ENCODE measurements at regions not wholly inside any gene's neighbourhood (a gene's known extent, or its start where the extent isn't known, plus 50 kb on each side); places are given as distances from the start of the nearest gene placed in this dataset.
"Not testable (repeated sequence)": the region's sequence is repeated elsewhere in the genome, so short reads cannot be mapped to it uniquely, and the experiment has no call there.

DNA sequence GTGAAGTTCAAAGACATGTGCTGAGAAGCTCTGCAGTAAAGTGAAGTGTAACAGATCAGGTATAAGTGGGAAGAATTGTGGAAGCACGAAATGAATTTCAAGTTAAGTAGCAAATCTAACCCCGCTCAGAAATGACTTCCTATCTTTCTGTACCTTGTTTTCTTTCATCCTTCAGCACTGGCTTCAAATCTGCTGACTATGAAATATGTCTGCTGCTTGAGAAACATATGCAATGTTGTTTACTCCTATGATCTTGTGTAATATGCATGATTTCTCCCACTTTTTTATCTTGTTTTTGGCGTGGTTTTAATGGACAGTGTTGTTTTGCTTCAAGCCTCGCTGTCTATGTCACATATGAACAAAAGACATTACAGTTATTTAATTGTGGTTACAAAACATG is 545.3 kb upstream of the NCAM2 start:
- WGBS, 2 donors, result 84 to 87% methylated on average over 4 of the region's 4 CpGs
- Histone ChIP-seq H3K4me1 (no peaks in the 10 kb centered on the region), H3K27ac (no peak overlapping the region), H3K36me3 (no peaks in the 10 kb centered on the region), H3K4me3 (no peak overlapping the region), H3K27me3 (no peaks in the 10 kb centered on the region), H3K9me3 (no peaks in the 10 kb centered on the region)
- no peak for DNase-seq
- intact Hi-C loops (cut with DNase I), result no loop called here
- TF ChIP-seq, protein P1, sequence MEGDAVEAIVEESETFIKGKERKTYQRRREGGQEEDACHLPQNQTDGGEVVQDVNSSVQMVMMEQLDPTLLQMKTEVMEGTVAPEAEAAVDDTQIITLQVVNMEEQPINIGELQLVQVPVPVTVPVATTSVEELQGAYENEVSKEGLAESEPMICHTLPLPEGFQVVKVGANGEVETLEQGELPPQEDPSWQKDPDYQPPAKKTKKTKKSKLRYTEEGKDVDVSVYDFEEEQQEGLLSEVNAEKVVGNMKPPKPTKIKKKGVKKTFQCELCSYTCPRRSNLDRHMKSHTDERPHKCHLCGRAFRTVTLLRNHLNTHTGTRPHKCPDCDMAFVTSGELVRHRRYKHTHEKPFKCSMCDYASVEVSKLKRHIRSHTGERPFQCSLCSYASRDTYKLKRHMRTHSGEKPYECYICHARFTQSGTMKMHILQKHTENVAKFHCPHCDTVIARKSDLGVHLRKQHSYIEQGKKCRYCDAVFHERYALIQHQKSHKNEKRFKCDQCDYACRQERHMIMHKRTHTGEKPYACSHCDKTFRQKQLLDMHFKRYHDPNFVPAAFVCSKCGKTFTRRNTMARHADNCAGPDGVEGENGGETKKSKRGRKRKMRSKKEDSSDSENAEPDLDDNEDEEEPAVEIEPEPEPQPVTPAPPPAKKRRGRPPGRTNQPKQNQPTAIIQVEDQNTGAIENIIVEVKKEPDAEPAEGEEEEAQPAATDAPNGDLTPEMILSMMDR (IDR thresholded peaks at IDR 0.05), result no peak
- TF ChIP-seq POLR2A (IDR thresholded peaks at IDR 0.05) (no peak), EP300 (IDR thresholded peaks at IDR 0.05) (no peak), POLR2AphosphoS5 (IDR thresholded peaks at IDR 0.05) (no peak)

DNA sequence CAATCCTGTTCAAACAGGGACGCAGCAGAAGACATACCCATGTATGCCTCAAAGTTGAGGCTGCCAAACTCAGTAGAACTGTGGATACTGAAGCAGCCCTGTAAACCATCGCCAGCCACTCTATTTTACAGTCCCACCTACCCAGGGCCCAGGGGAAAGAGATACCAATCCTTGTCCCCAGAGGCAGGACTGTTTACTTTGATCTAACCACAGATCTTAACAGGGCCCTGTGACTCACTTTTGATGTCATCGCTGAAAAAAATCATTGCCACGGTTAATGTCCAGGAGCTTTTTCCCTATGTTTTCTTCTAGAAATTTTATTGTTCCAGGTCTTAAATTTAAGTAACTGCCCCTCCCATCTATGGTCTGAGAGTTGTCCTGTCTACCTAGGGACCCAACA is 538.4 kb upstream of the NCAM2 start:
- WGBS, 2 donors, result 89 to 94% methylated on average over 4 of the region's 4 CpGs
- Histone ChIP-seq H3K27ac (no peak overlapping the region), H3K27me3 (no peaks in the 10 kb centered on the region), H3K4me1 (no peaks in the 10 kb centered on the region), H3K36me3 (no peaks in the 10 kb centered on the region), H3K4me3 (no peak overlapping the region), H3K9me3 (no peaks in the 10 kb centered on the region)
- intact Hi-C loops (cut with DNase I), result no loop called here
- no peak for DNase-seq
- TF ChIP-seq, protein P1 (IDR thresholded peaks at IDR 0.05), result no peak
- TF ChIP-seq POLR2AphosphoS5 (IDR thresholded peaks at IDR 0.05) (no peak), EP300 (IDR thresholded peaks at IDR 0.05) (no peak)

- H3K27me3 ChIP-seq, result no peaks in the 10 kb centered on the region
- no peak for DNase-seq
- no peak for TF ChIP-seq POLR2A (IDR thresholded peaks at IDR 0.05)
Measured at GRCh38 chr21:20463362-20463761, 534.8 kb upstream of the NCAM2 start.

GRCh38 chr21:20469361-20469760 is 528.8 kb upstream of the NCAM2 start:
- Histone ChIP-seq H3K9me3 (no peaks in the 10 kb centered on the region), H3K27ac (no peak overlapping the region), H3K36me3 (no peaks in the 10 kb centered on the region), H3K4me3 (no peak overlapping the region), H3K27me3 (no peaks in the 10 kb centered on the region), H3K4me1 (no peaks in the 10 kb centered on the region)
- intact Hi-C loops (cut with DNase I), result no loop called here
- TF ChIP-seq EP300 (IDR thresholded peaks at IDR 0.05) (no peak), POLR2AphosphoS5 (IDR thresholded peaks at IDR 0.05) (no peak), POLR2A (IDR thresholded peaks at IDR 0.05) (no peak)
- TF ChIP-seq, protein P1 (IDR thresholded peaks at IDR 0.05), result no peak
- 56 to 77% methylated on average over 4 of the region's 4 CpGs for WGBS, 2 donors
- no peak for DNase-seq

More at GRCh38 chr21:20463362-20463761, 534.8 kb upstream of the NCAM2 start:
- H3K4me1 ChIP-seq, result no peaks in the 10 kb centered on the region
- intact Hi-C loops (cut with DNase I), result no loop called here
- H3K27ac ChIP-seq, result no peak overlapping the region
- no peaks in the 10 kb centered on the region for H3K9me3 ChIP-seq
- no peak overlapping the region for H3K4me3 ChIP-seq
- H3K36me3 ChIP-seq, result no peaks in the 10 kb centered on the region

DNA sequence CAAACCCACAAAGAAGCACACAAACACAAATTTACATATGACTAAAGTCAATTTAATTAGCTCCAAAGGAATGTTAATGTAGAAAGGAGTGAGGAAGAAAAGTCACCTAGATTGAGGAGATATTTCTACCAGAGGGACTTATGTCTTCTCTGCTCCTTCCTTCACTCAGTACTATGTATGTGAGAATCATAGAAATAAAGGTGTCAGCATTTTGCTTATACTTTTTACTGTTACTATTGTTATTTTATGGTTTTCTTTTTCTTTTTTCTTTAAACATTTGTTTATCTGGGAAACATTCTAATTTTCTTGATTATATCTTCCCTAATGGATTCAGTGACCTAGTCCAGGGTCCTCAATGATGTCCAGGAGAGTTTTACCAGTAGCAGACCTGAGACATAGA is 511.9 kb upstream of the NCAM2 start:
- DNase-seq, result no peak
- H3K27ac ChIP-seq, result no peak overlapping the region
- intact Hi-C loops (cut with DNase I), result no loop called here
- TF ChIP-seq, protein P1 (IDR thresholded peaks at IDR 0.05), result no peak
- no peak for TF ChIP-seq POLR2AphosphoS5 (IDR thresholded peaks at IDR 0.05)
- no peak for TF ChIP-seq POLR2A (IDR thresholded peaks at IDR 0.05)
- TF ChIP-seq EP300 (IDR thresholded peaks at IDR 0.05), result no peak
- no peaks in the 10 kb centered on the region for H3K36me3 ChIP-seq
- H3K27me3 ChIP-seq, result no peaks in the 10 kb centered on the region
- no peaks in the 10 kb centered on the region for H3K9me3 ChIP-seq
- H3K4me3 ChIP-seq, result no peak overlapping the region
- no peaks in the 10 kb centered on the region for H3K4me1 ChIP-seq

DNA sequence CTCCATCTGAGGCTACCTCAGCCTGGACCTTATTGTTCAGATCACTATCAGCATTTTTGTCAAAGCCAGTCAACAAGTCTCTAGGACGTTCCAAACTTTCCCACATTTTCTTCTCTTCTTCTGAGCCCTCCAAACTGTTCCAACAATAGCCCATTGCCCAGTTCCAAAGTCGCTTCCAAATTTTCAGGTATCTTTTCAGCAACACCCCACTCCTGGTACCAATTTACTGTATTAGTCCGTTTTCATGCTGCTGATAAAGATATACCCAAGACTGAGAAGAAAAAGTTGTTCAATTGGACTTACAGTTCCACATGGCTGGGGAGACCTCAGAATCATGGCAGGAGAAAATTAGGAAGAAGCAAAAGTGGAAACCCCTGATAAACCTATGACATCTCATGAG is 495.3 kb upstream of the NCAM2 start:
- intact Hi-C loops (cut with DNase I), result not testable (repeated sequence)
- 76 to 80% methylated on average over 3 of the region's 3 CpGs for WGBS, 2 donors

More for the DNA sequence above, 495.3 kb upstream of the NCAM2 start:
- not testable (repeated sequence) for H3K4me1 ChIP-seq, H3K27me3 ChIP-seq, H3K4me3 ChIP-seq, H3K27ac ChIP-seq, DNase-seq, H3K36me3 ChIP-seq
- peaks cover 5 to 11% (median 8%) of the 10 kb centered on the region in 4 donors for H3K9me3 ChIP-seq
